ENCODE measurements at regions not wholly inside any gene's neighbourhood (a gene's known extent, or its start where the extent isn't known, plus 50 kb on each side); places are given as distances from the start of the nearest gene placed in this dataset.

- H3K27ac ChIP-seq, result no peak overlapping the region
- H3K4me3 ChIP-seq, result no peak overlapping the region
- no peak overlapping the region for H3K4me2 ChIP-seq
- DNase-seq (ENCODE audit: low read depth in 1 of 2, low spot score in 1 of 2), result no peak
- POLR2A ChIA-PET, result no interaction called here
- H3K9me3 ChIP-seq, result no peaks in the 10 kb centered on the region
- FAIRE-seq, result peak; percentile 13
- no peaks in the 10 kb centered on the region for H3K4me1 ChIP-seq
- TF ChIP-seq ESRRA (IDR thresholded peaks at IDR 0.05; ENCODE audit: borderline replicate concordance, low read length), result no peak
- TF ChIP-seq MAFK (IDR thresholded peaks at IDR 0.05; ENCODE audit: partially characterized antibody), result peak; percentile 75
- ATAC-seq, result no peak
- CTCF ChIA-PET, result no interaction called here
Observed at GRCh38 chr9:1962588-1963106, 52.5 kb upstream of the SMARCA2 start.

- no peak for ATAC-seq
- no peak for DNase-seq (ENCODE audit: low read depth in 1 of 2, low spot score in 1 of 2)
- WGBS (ENCODE audit: missing lambda C conversion rate), result 0% methylated on average over 2 of the region's 2 CpGs
- TF ChIP-seq GATA3 (IDR thresholded peaks at IDR 0.05; ENCODE audit: borderline replicate concordance), result no peak
- TF ChIP-seq PBX3 (IDR thresholded peaks at IDR 0.05), result no peak
- Histone ChIP-seq H3K4me3 (no peak overlapping the region), H3K4me1 (no peaks in the 10 kb centered on the region), H3K4me2 (no peak overlapping the region), H3K9me3 (no peaks in the 10 kb centered on the region), H3K27ac (no peak overlapping the region)
- CTCF ChIA-PET, result interaction anchor here (1.0 kb wide), 1 partner anchor 126 kb away, joined by 4 read pairs; no protein-coding TSS in a partner anchor
- no peak for FAIRE-seq
- POLR2A ChIA-PET, result no interaction called here
Observed at GRCh38 chr9:1964093-1964492, 51.1 kb upstream of the SMARCA2 start.

Small RNAs in the stretch of these regions (small RNA-seq; reads per million reads assigned to genes)
- gene RNA5SP279, result 0 reads per million in 6 experiments

Measured in A549 (cell line).